GM12878 (cell line): ENCODE measurements at regions not wholly inside any gene's neighbourhood (a gene's known extent, or its start where the extent isn't known, plus 50 kb on each side); places are given as distances from the start of the nearest gene placed in this dataset.

ENCODE experiments used
- ATAC-seq: fragments of 200-7000 bp; cut with Tn5 transposase; 3 replicates; pipeline ENCODE4 v1.9.1; 2020; ENCODE audit warnings: mild to moderate bottlenecking, moderate library complexity
- BruUV-seq: library from RNA; stranded (reverse); fragments of 400-500 nt; replicated peaks from 2 replicates; lab custom pipeline; 2021; lab: Mats Ljungman, UMichigan
- CTCF ChIA-PET: fragments of 300-600 bp; sonication (Branson Sonifier 250); formaldehyde crosslinking; extraction: SDS; loops from one replicate; lab custom pipeline; 2021; ENCODE audit warnings: inconsistent platforms; lab: Yijun Ruan, JAX
- POLR2A ChIA-PET: fragments of 350-600 bp; formaldehyde crosslinking; extraction: SDS; loops from one replicate; lab custom pipeline; 2021; ENCODE audit warnings: inconsistent platforms; lab: Charles Lee
- RAD21 ChIA-PET: fragments of 300-600 bp; sonication (Branson Sonifier 250); formaldehyde crosslinking; loops from one replicate; lab custom pipeline; 2023; ENCODE audit warnings: antibody characterized with exemption; ENCODE audit not compliant: unreplicated experiment; lab: Charles Lee
- SMC1A ChIA-PET: fragments of 300-600 bp; sonication (Branson Sonifier 250); formaldehyde crosslinking; loops from one replicate; lab custom pipeline; 2023; ENCODE audit not compliant: unreplicated experiment, uncharacterized antibody; lab: Charles Lee
- DNase-seq: peaks from one replicate; pipeline ENCODE4 v3.0.0-alpha.2; 2011; ENCODE audit warnings: low read depth, low spot score
- FAIRE-seq: peaks from 3 replicates; lab custom pipeline; 2011; peaks lifted over from hg19 to GRCh38; lab: Jason Lieb, UNC
- H2AFZ ChIP-seq: 2 replicates; pipeline ENCODE4 v1.6.0; 2011; ENCODE audit warnings: low read depth, low read length, control low read depth; ENCODE audit not compliant: control insufficient read depth
- H3K27ac ChIP-seq: 2 replicates; pipeline ENCODE4 v1.5.1; 2011; ENCODE audit warnings: control low read depth; ENCODE audit not compliant: control insufficient read depth, insufficient read depth
- H3K27me3 ChIP-seq, 2 experiments: replicated peaks in 1 of 2; 2 replicates each; pipeline versions ENCODE4 v1.6.0 to v1.6.1; 2011; ENCODE audit warnings: low read length in 1 of 2; ENCODE audit not compliant: control insufficient read depth in 2 of 2, insufficient read depth in 2 of 2
- H3K36me3 ChIP-seq, 2 experiments: 2 replicates each; pipeline ENCODE4 v1.5.1; 2011; ENCODE audit warnings: low read length in 1 of 2; ENCODE audit not compliant: control insufficient read depth in 2 of 2, insufficient read depth in 2 of 2
- H3K4me1 ChIP-seq: 2 replicates; pipeline ENCODE4 v1.6.1; 2011; ENCODE audit warnings: mild to moderate bottlenecking, low read length, moderate library complexity, mixed read lengths; ENCODE audit not compliant: control insufficient read depth, insufficient read depth
- H3K4me2 ChIP-seq: 2 replicates; pipeline ENCODE4 v1.6.0; 2011; ENCODE audit warnings: control low read depth; ENCODE audit not compliant: control insufficient read depth, insufficient read depth
- H3K4me3 ChIP-seq: fragments of 200-600 bp; sonication (generic); 2 replicates; pipeline ENCODE4 v1.5.1; 2016
- H3K79me2 ChIP-seq: 2 replicates; pipeline ENCODE4 v1.6.0; 2011; ENCODE audit warnings: low read length; ENCODE audit not compliant: control insufficient read depth, insufficient read depth
- H3K9ac ChIP-seq: 2 replicates; pipeline ENCODE4 v1.8.0; 2011; ENCODE audit warnings: low read length, control low read depth, mixed read lengths; ENCODE audit not compliant: control insufficient read depth, insufficient read depth
- H3K9me3 ChIP-seq: replicated peaks from 3 replicates; pipeline ENCODE4 v1.5.1; 2011; ENCODE audit warnings: mild to moderate bottlenecking, low read length; ENCODE audit not compliant: control insufficient read depth, insufficient read depth
- H4K20me1 ChIP-seq: 2 replicates; pipeline ENCODE4 v1.6.0; 2011; ENCODE audit not compliant: control insufficient read depth, insufficient read depth
- ATF3 ChIP-seq: IDR thresholded peaks from 2 replicates; pipeline ENCODE4 v1.6.1; 2011; ENCODE audit warnings: low read depth, mild to moderate bottlenecking, low read length, moderate library complexity, borderline replicate concordance; ENCODE audit errors: extremely low read depth
- CHD2 ChIP-seq: IDR thresholded peaks from 2 replicates; pipeline ENCODE4 v1.6.1; 2011; ENCODE audit warnings: low read depth, low read length, improper control_type of control experiment, borderline replicate concordance
- CREB1 ChIP-seq: IDR thresholded peaks from 2 replicates; pipeline ENCODE4 v1.6.1; 2012; ENCODE audit warnings: low read depth, mild to moderate bottlenecking, inconsistent platforms
- FOS ChIP-seq: IDR thresholded peaks from 3 replicates; pipeline ENCODE4 v1.6.1; 2011; ENCODE audit warnings: borderline replicate concordance; ENCODE audit not compliant: insufficient read length; ENCODE audit errors: extremely low read depth
- MLLT1 ChIP-seq: fragments of 450-650 bp; IDR thresholded peaks from 2 replicates; pipeline ENCODE4 v1.6.1; 2016; ENCODE audit warnings: mild to moderate bottlenecking
- MYC ChIP-seq: IDR thresholded peaks from 2 replicates; pipeline ENCODE4 v1.6.1; 2011; ENCODE audit warnings: mild to moderate bottlenecking, low read length, moderate library complexity, inconsistent platforms; ENCODE audit not compliant: insufficient read depth, insufficient replicate concordance, insufficient read length, severe bottlenecking
- PAX8 ChIP-seq: fragments of 450-650 bp; IDR thresholded peaks from 2 replicates; pipeline ENCODE4 v1.6.1; 2017; ENCODE audit warnings: mild to moderate bottlenecking, moderate library complexity
- RAD51 ChIP-seq: fragments of 450-650 bp; IDR thresholded peaks from 2 replicates; pipeline ENCODE4 v1.6.1; 2016; ENCODE audit warnings: moderate library complexity, mild to moderate bottlenecking, inconsistent platforms
- RCOR1 ChIP-seq: conservative IDR thresholded peaks from 2 replicates; pipeline ENCODE4 v1.6.1; 2012; ENCODE audit warnings: low read depth, low read length, improper control_type of control experiment
- SREBF1 ChIP-seq: IDR thresholded peaks from 2 replicates; pipeline ENCODE4 v1.6.1; 2012; ENCODE audit warnings: mild to moderate bottlenecking, low read length
- STAT3 ChIP-seq: IDR thresholded peaks from 2 replicates; pipeline ENCODE4 v1.6.1; 2011; ENCODE audit warnings: low read depth, low read length, improper control_type of control experiment
- ZZZ3 ChIP-seq: IDR thresholded peaks from 2 replicates; pipeline ENCODE4 v1.6.1; 2011; ENCODE audit warnings: low read depth; ENCODE audit not compliant: control insufficient read depth, insufficient read length
- WGBS: methylation state at CpG from one replicate; pipeline ENCODE4 v1.1.6; 2016; ENCODE audit warnings: low lambda C conversion rate; ENCODE audit not compliant: insufficient replicate concordance, insufficient coverage; ENCODE audit errors: missing lambda C conversion rate; 5-methylcytosine and 5-hydroxymethylcytosine counted together
- in situ Hi-C: fragments of 300-500 bp; cut with MboI; formaldehyde crosslinking; loops from 9 replicates; pipeline ENCODE4 v1.14.3; 2018; ENCODE audit warnings: mixed read lengths
- intact Hi-C: fragments of 100-400 bp; cut with micrococcal nuclease; formaldehyde crosslinking; loops from one replicate; pipeline ENCODE4 v1.14.2; 2022; ENCODE audit not compliant: unreplicated experiment

GRCh38 chr3:192033246-192033645 is 572.3 kb downstream of the PYDC2 start:
- intact Hi-C loops = no loop called here
- ChIA-PET SMC1A (interaction anchor here (0.9 to 1.2 kb wide), 2 partner anchors 11 to 73 kb away, joined by 3 read pairs; no protein-coding TSS in a partner anchor), CTCF (no interaction called here), POLR2A (interaction anchor here (1.5 kb wide), 1 partner anchor 10 kb away, joined by 5 read pairs; no protein-coding TSS in a partner anchor), RAD21 (interaction anchor here (0.8 kb wide), 1 partner anchor 50 kb away, joined by 3 read pairs; no protein-coding TSS in a partner anchor)
- no peaks in the 10 kb centered on the region for H3K79me2 ChIP-seq
- H3K4me1 ChIP-seq = no peaks in the 10 kb centered on the region
- DNase-seq (no peak), FAIRE-seq (no peak), ATAC-seq (no peak)
- no peak overlapping the region for H3K27ac ChIP-seq
- BruUV-seq = no TSS peak
- no peaks in the 10 kb centered on the region for H3K9me3 ChIP-seq
- no peaks in the 10 kb centered on the region for H4K20me1 ChIP-seq
- H3K4me3 ChIP-seq = no peak overlapping the region
- TF ChIP-seq RCOR1 = no peak
- TF ChIP-seq CREB1 = no peak
- TF ChIP-seq SREBF1 = no peak
- TF ChIP-seq RAD51 = no peak
- TF ChIP-seq ATF3 = no peak
- TF ChIP-seq MLLT1 = no peak
- no peak for TF ChIP-seq ZZZ3
- TF ChIP-seq STAT3 = no peak
- TF ChIP-seq CHD2 = no peak
- no peak for TF ChIP-seq PAX8
- no peak for TF ChIP-seq FOS
- no peak for TF ChIP-seq MYC
- H2AFZ ChIP-seq = no peak overlapping the region
- H3K27me3 ChIP-seq = no peaks in the 10 kb centered on the region
- 80% methylated on average over 1 of the region's 1 CpG for WGBS
- no peaks in the 10 kb centered on the region for H3K36me3 ChIP-seq
- H3K9ac ChIP-seq = no peak overlapping the region
- in situ Hi-C loops = no loop called here
- H3K4me2 ChIP-seq = no peak overlapping the region
